ENCODE measurements at regions not wholly inside any gene's neighbourhood (a gene's known extent, or its start where the extent isn't known, plus 50 kb on each side); places are given as distances from the start of the nearest gene placed in this dataset.
"Not testable (repeated sequence)": the region's sequence is repeated elsewhere in the genome, so short reads cannot be mapped to it uniquely, and the experiment has no call there.

GRCh38 chrX:97863261-97863660 lies 979.6 kb downstream of the RPA4 start:
- no peak for DNase-seq

DNA sequence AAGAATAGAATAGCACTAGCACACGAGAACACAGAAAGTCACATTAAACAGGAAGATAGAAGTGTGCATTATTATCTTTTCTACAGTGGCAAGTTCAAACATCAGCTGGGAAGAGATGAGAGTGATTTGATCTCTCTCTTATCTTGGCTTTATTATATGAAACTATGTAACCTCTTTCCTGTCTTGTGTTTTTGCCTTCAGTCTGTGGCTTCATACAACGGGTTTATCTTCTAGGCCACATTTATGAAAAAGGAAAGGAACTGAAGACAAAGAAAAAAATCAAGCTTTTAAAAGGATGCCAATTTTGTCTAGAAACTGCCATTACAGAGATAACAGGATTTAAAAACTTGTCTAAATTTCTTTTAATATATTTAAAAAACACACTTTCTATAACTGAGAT lies 983.6 kb downstream of the RPA4 start:
- no peak for DNase-seq

DNA sequence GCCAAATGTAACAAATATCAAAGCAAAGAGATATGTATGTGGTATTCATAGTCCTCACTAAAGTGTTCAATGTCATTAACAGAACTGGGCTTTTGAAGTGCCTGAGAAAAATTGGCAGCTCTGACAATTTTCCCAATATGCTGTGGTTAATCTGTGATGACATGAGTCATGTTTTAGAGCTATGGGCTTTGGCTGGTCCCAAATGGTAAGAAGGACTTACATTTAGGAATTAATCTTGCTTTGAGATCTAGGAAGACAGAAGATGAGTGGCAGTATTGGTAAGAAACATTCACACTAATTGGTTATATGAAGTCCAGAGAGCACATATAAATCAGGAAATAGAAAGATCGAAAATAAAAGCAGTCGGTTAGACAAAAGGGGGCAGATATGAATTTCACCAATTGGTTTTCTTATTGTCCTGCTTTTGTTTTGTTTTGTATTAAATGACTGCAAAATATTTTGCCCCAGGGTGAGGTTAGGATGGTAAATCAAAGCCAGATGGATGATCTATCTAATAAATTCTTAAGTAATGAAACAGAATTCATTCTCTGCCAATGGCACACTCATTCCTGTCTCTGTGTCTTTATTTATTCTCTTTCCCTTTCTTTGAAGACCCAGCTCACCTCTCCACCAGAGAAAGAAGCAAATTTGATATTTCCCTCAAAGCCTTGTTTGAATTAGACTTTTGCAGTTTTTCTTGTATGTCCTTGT lies 993.1 kb downstream of the RPA4 start:
- DNase-seq, result no peak

DNA sequence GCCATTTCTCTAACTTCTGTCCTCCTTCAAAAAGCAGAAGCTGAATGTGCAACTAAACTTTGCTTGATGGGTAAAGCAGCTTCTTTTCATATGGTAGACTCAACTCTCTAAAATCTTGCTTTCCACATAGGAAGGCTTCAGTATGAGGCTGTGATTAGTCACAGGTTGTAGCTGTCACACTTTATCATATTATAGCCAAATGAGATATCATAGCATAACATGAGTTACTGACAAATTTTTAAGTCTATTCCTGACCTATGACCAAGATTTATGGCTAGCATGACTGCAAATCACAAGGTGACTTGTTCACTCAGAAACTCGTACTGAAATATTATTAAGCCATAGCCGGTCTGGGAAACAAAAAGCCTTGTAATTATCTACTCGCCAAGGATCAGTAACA lies 998.6 kb downstream of the RPA4 start:
- DNase-seq, result no peak

DNA sequence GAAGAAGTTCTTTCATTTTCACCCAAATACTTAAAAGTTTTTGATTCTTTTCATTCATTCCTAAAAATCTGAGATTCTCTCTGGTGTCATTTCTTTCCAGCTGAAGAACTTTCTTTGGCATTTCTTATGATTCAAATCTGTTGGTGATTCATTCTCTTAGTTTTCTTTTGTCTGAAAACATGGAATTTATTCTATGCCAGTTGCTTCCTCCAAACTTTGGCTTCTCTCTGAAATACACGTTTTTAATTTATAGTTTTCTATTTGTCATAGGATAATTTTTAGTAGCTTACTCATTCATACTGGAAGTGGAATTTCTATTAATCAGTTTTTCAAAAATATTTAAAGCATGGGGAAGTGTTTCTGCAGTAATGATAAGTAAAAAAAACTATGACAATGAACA lies 1012.0 kb downstream of the RPA4 start:
- DNase-seq, result no peak

GRCh38 chrX:97897998-97898397 lies 1014.3 kb downstream of the RPA4 start:
- DNase-seq, result no peak

- no peak for DNase-seq
Measured at GRCh38 chrX:97898798-97899197, 1015.1 kb downstream of the RPA4 start.

DNA sequence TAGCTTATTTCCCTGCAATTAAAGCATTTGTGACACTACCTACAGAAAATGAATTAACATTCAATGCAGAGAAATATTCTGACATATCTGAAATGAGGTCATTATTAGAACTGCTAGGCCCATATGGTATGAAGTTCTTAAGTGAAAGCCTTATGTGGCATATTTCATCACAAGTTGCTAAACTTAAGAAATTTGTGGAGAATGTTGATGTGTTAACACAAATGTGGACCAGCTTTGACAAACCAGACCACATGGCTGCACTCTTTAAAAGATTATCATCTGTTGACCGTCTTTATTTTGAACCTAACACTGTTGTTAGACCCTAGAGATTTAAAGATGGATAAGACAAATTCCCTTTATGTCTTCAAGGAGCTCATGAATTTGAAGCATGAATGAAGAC lies 1024.1 kb downstream of the RPA4 start:
- no peak for DNase-seq

GRCh38 chrX:97909245-97909644 lies 1025.5 kb downstream of the RPA4 start:
- DNase-seq, result no peak

DNA sequence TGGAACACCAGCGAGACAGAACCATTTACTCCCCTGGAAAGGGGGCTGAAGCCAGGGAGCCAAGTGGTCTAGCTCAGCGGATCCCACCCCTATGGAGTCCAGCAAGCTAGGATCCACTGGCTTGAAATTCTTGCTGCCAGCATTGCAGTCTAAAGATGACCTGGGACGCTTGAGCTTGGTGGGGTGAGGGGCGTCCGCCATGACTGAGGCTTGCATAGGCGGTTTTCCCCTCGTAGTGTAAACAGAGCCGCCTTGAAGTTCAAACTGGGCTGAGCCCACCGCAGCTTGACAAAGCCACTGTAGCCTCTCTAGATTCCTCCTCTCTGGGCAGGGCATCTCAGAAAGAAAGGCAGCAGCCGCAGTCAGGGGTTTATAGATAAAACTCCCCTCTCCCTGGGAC lies 1031.7 kb downstream of the RPA4 start:
- DNase-seq, result not testable (repeated sequence)

DNA sequence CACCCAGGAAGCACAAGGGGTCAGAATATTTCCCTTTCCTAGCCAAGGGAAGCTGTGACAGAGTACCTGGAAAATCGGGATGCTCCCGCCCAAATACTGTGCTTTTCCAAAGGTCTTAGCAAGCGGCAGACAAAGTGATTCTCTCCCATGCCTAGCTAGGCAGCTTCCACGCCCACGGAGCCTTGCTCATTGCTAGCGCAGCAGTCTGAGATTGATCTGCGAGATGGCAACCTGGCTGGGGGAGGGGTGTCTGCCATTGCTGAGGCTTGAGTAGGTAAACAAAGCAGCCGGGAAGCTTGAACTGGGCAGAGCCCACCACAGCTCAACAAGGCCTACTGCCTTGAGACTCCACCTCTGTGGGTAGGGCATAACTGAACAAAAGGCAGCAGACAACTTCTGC lies 1037.5 kb downstream of the RPA4 start:
- DNase-seq, result not testable (repeated sequence)

DNA sequence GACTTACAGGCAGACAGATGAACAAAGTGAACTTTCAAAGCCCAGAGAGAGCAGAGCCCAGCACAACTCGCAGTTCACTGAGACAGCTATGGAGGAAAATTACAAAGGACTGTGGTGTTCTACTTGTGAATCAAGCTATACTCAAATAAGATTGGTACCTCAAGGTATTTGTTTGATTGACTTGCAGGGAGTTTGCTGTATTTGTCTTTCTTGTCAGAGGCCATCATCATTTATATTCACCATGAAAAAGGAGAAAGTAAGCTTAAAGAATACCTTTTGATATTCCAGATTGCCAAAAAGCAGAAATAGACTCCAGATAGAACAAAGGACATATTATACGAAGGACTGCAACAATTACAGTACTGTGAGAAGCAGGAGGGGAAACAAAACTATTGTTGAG lies 1047.9 kb downstream of the RPA4 start:
- no peak for DNase-seq

DNA sequence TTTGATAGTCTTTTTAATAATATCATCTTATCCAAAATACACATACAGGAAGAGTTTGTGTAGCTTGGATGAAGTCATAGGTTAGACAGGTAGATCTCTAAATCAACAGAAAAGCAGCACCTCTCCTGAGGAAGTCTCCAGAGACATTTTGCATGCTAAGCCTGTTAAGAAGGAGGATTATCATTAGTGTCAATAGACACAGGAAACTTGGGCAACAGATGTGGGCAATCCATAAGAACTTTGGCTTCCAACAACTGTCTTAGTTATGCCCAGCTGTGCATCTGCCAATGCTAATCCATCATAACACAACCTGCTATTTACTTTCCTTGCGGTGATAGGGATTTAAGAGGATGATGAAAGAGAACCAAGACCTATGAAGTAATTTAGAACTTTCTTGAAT lies 1052.6 kb downstream of the RPA4 start:
- DNase-seq, result no peak

- DNase-seq, result no peak
Measured at GRCh38 chrX:97938706-97939105, 1055.0 kb downstream of the RPA4 start.

GRCh38 chrX:97968376-97969163 lies 1084.9 kb downstream of the RPA4 start:
- DNase-seq, result no peak

GRCh38 chrX:97984641-97985040 lies 1100.9 kb downstream of the RPA4 start:
- no peak for DNase-seq

DNA sequence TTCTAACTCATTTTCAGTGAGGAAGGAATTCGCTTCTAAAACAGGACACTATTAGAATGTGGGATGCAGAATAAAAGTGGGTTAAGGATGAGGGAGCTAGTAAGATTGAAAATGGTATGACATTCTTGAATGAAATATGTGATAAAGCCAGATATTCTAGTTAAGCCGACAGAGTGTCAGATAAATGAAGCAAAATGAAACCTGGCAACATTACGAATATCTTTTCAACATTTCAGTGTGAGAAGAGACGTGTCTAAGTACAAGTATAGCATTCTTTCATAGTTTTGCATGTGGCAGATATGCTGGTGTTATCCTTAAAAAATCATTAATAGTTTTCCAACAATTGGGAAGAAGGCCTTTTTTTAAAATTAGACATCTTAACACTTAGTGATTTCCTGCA lies 1101.4 kb downstream of the RPA4 start:
- no peak for DNase-seq

DNA sequence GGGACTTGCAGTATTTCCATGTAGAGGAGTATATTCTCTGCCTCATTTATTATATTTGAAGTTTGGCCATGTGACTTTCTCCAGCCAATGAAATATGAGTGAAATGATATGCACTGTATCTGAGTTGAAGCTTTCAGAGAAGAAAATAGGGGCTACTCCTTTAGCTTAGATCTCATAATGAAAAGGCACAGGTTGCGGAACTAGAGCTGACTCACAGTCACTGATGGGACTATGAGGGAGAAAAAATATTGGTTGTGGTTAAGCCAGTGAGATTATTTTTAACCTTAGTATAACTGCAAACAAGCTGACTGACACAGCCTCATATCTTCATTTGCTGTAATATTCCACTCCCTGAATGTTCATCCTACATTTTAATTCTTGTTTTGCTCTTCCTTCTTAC lies 1104.3 kb downstream of the RPA4 start:
- DNase-seq, result no peak

DNA sequence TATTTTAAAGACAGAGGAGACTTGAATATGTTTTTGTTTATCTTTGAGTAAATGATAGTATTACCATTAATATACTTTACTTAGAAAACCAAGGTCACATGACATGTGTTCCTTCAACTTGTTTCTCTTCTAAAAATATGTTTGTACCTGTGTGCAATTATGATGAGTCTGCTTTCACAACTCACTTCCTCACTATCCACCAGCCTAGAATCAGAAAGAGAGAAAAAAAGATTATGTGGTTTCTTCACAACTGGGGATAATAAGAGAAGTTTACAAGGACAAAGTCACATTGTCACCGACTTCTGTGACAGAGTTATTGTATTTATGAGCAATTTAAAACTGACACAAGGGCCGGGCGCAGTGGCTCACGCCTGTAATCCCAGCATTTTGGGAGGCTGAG lies 1112.1 kb downstream of the RPA4 start:
- no peak for DNase-seq

- DNase-seq, result no peak
Measured at GRCh38 chrX:98028691-98029090, 1145.0 kb downstream of the RPA4 start.

- no peak for DNase-seq
Measured at GRCh38 chrX:98029861-98030260, 1146.2 kb downstream of the RPA4 start.

- DNase-seq, result no peak
Measured at GRCh38 chrX:98057176-98057575, 1173.5 kb downstream of the RPA4 start.

DNA sequence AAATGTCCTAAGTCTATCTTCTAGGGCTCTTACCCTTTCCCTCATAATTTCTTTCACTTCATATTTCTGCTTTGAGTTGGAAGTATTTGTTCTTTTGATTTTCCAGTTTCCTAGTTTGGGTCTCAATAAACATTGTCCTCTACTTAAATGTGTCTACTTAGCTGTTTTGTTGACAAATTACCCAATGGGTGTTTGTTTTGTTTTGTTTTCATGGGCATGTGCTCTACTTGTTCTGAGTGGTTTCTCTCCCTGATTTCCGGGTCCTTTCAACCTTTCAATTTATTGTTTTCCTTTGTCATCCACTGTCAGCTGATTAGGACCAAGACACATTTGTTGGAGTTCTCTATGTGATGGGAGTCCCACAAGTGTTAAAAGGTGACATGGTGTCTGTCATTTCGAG lies 1181.4 kb downstream of the RPA4 start:
- peak; percentile 0 for DNase-seq

DNA sequence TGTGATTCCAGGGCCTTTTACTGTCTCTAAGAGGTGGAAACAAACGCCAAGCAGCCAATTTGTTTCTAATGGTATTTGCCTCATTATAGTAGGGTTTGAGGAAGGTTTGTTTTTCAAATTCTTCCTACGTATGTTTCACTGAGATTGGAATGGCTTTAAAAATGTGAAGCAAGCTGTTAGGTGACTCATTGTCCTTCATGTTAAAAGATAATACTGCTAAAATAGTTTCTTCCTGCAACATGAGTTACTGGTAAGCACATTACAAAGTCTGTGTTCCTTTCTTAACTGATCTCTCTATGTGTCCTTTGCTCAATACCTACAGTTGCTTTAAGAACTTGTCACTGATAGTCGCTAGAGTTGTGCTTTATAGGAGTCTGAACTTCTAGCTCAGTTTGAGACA lies 1183.9 kb downstream of the RPA4 start:
- DNase-seq, result no peak

All from NCI-H345 (cell line).